Activated T-cell treated with anti-CD3 and anti-CD28 coated beads, Interleukin-2, amount 50 U/mL, for 24 hours (primary cell): ENCODE measurements at regions not wholly inside any gene's neighbourhood (a gene's known extent, or its start where the extent isn't known, plus 50 kb on each side); places are given as distances from the start of the nearest gene placed in this dataset.

Experiments used
- DNase-seq: peaks from one replicate; pipeline ENCODE4 v3.0.0-alpha.2; 2020
- H3K27ac Mint-ChIP-seq: 2 replicates; pipeline ENCODE4 v1.8.0; 2020; ENCODE audit warnings: mild to moderate bottlenecking, mixed read lengths
- H3K27me3 Mint-ChIP-seq: 2 replicates; pipeline ENCODE4 v1.8.0; 2020; ENCODE audit warnings: mixed read lengths
- H3K36me3 Mint-ChIP-seq: 2 replicates; pipeline ENCODE4 v1.8.0; 2020; ENCODE audit warnings: low read depth, mixed read lengths
- H3K4me1 Mint-ChIP-seq: 2 replicates; pipeline ENCODE4 v1.8.0; 2020; ENCODE audit warnings: low read depth, mixed read lengths
- H3K4me3 Mint-ChIP-seq: 2 replicates; pipeline ENCODE4 v1.8.0; 2020; ENCODE audit warnings: mild to moderate bottlenecking, moderate library complexity, mixed read lengths
- H3K9me3 Mint-ChIP-seq: 2 replicates; pipeline ENCODE4 v1.8.0; 2020; ENCODE audit warnings: mixed read lengths

DNA sequence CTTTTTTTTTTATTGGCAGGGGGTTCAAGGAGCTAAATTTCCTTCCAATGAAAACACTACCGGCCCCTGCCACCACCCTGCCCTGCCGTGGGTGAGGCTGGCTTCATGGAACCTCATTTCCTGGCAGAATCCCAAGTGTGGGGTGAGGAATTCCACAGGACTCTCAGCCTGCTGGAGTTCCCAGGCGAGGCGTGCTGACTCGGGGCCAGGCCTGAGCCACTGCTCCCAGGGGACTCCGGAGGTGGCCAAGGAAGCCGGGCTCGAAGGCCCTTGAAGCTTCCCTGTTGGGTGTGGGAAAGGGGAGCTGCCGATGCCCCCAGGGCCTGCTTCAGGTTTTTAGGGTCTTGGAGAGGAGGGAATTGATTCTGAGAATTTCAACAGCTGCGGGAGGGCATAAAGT lies 95.3 kb upstream of the ACTRT2 start:
- peaks cover 6% of the 10 kb centered on the region for H3K4me1 Mint-ChIP-seq
- no peak overlapping the region for H3K27ac Mint-ChIP-seq
- no peaks in the 10 kb centered on the region for H3K9me3 Mint-ChIP-seq

GRCh38 chr1:2926447-2927055 lies 94.7 kb upstream of the ACTRT2 start:
- no peak for DNase-seq
- Mint-ChIP-seq H3K36me3 (no peaks in the 10 kb centered on the region), H3K27ac (no peak overlapping the region), H3K9me3 (no peaks in the 10 kb centered on the region), H3K27me3 (peaks cover 7% of the 10 kb centered on the region), H3K4me3 (no peak overlapping the region), H3K4me1 (peaks cover 6% of the 10 kb centered on the region)

More for the DNA sequence above, 95.3 kb upstream of the ACTRT2 start:
- H3K36me3 Mint-ChIP-seq = no peaks in the 10 kb centered on the region
- H3K4me3 Mint-ChIP-seq = no peak overlapping the region
- DNase-seq = no peak
- H3K27me3 Mint-ChIP-seq = peaks cover 7% of the 10 kb centered on the region

DNA sequence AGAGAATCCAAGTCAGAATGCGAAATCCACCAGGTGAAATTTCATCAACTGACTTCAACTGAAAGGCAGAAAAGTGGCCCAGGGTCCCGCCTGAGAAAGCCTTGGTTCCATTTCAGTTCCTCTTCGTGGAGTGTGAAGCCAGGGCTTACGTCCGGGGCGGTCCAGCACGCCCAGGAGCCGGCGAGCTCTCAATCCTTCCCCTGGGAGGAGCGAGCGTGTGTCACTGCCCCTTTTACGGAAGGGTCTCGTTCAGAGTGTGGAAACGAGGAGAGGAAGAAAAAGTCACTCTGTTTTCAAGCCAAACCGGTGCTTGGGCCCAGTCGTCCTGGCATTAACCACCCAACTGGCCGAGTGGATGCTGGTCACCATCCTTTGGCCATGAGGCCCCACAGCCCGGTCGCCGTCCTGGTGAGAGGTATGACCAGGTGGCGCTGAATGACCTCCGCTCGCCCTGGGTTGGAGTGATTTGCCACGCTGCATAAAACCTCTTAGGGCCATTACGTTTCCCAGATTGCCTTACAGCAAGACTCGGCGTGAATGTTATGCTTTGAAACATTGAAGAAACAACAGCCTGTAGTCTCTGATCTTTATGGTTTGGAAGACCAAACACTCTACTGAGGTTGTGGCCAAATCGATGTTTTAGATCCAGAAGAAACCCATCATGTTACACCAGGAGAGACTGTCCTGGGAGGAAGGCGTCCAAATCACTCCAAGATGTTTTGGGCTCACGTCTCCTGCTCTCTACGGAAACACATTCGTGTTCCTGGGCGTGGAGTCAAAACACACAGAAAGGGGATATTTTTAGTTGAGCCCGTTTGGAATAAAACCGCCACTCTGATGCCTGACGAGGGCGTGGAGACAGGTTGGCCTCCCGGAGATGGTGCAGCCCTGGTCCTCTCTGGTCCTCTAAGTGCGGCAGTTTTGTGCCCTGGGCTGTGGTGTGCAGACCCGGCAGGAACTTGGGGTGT lies 93.6 kb upstream of the ACTRT2 start:
- no peak overlapping the region for H3K4me3 Mint-ChIP-seq
- DNase-seq = no peak
- H3K27me3 Mint-ChIP-seq = peaks cover 7% of the 10 kb centered on the region
- H3K36me3 Mint-ChIP-seq = no peaks in the 10 kb centered on the region
- no peak overlapping the region for H3K27ac Mint-ChIP-seq
- H3K4me1 Mint-ChIP-seq = no peaks in the 10 kb centered on the region
- H3K9me3 Mint-ChIP-seq = no peaks in the 10 kb centered on the region

DNA sequence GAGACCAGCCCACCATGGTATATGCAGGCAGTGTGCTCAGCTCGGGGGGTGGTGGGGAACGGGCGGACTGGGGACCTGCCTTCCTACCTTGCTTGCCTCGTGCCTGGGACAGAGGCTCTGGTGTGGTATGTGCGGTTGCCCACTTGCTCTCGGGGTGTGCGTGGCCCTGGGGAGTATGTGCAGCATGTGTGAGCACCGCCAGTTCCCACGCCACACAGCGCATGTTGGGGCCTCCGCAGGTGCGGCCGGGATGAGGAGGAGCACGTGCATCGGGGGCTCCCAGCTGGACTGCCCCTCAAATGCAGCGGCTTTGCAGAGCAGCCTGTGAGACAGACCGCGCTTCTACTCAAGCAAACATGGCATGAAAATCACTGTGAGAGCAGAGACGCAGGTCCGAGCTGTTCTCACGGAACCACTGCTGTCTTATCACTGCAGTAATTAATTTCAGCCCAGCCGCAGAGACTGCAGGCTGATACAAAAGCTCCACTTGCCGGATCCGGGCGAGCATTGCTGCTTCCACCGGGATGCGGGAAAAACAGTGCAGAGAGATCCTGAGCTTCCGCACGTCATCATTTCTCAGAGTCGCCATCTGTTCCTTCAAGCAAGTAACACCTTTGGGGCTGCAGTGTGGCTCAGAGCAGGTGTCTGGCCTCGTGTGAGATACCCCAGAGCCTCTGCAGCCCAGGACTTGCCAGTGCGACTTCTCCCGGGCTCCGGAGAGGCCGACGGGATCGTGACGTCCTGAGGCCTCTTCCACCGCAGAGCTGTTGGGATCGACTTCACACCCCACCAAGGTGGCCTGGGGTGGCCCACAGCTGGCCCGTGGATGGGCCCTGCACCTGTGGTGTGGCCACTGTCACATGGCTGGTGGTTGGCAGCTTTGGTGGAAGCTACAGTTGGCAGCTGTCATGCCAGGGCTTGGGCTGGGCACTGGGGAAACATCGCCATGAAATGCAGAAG lies 92.6 kb upstream of the ACTRT2 start:
- H3K36me3 Mint-ChIP-seq = no peaks in the 10 kb centered on the region
- H3K4me1 Mint-ChIP-seq = no peaks in the 10 kb centered on the region
- no peaks in the 10 kb centered on the region for H3K9me3 Mint-ChIP-seq
- no peak overlapping the region for H3K4me3 Mint-ChIP-seq
- H3K27ac Mint-ChIP-seq = no peak overlapping the region
- H3K27me3 Mint-ChIP-seq = peaks cover 6% of the 10 kb centered on the region
- no peak for DNase-seq

- H3K27ac Mint-ChIP-seq = no peak overlapping the region
- H3K36me3 Mint-ChIP-seq = no peaks in the 10 kb centered on the region
- H3K4me1 Mint-ChIP-seq = no peaks in the 10 kb centered on the region
- H3K27me3 Mint-ChIP-seq = peaks cover 4% of the 10 kb centered on the region
- H3K4me3 Mint-ChIP-seq = no peak overlapping the region
- H3K9me3 Mint-ChIP-seq = no peaks in the 10 kb centered on the region
- DNase-seq = no peak
Observed at GRCh38 chr1:2929335-2929734, 91.9 kb upstream of the ACTRT2 start.

- H3K27ac Mint-ChIP-seq = no peak overlapping the region
- no peaks in the 10 kb centered on the region for H3K4me1 Mint-ChIP-seq
- no peak overlapping the region for H3K4me3 Mint-ChIP-seq
- no peaks in the 10 kb centered on the region for H3K9me3 Mint-ChIP-seq
- no peaks in the 10 kb centered on the region for H3K36me3 Mint-ChIP-seq
- H3K27me3 Mint-ChIP-seq = no peaks in the 10 kb centered on the region
- DNase-seq = no peak
Observed at GRCh38 chr1:2930016-2930815, 91.1 kb upstream of the ACTRT2 start.

DNA sequence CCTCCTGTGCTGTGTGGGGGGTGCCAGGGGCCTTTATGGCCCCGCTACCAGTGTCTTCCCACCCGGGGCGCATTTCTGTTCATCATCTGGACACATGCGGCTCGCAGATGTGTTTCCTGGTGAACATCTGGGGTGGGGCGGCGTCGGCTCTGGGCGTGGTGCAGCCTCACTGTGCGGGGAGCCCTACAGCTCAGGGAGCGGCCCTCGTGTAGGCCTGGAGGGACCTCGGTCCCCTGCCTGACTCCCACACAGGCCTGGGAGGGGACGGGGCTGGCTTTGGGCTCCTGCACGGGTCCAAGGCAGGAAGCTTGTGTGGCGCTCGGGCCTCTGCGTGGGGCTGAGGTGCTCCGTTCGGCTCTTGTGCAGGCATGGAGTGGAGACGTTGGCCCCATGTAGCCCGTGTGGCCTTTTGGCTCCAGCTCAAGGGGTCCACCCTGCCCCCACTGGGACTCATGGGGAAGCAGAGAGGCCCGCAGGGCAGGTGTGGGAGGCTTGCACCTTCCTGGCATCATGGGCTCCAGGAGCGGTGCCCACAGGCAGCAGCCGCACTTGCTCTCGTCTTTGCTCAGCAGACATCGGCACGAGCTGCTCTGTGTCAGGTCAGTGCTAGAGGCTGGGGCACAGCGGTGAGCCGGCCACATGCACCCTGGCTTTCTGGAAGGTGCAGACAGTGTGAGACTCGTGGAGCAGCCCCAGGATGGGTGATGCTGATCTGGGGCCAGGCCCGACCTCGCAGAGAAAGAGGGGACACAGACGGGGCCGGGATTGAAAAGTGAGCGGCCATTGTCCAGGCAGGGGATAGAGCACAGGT lies 90.1 kb upstream of the ACTRT2 start:
- Mint-ChIP-seq H3K36me3 (no peaks in the 10 kb centered on the region), H3K27ac (no peak overlapping the region)

GRCh38 chr1:2931724-2932401 lies 89.4 kb upstream of the ACTRT2 start:
- H3K4me3 Mint-ChIP-seq = no peak overlapping the region
- H3K36me3 Mint-ChIP-seq = no peaks in the 10 kb centered on the region
- no peak overlapping the region for H3K27ac Mint-ChIP-seq

More for the DNA sequence above, 90.1 kb upstream of the ACTRT2 start:
- H3K9me3 Mint-ChIP-seq = no peaks in the 10 kb centered on the region
- no peak for DNase-seq
- H3K27me3 Mint-ChIP-seq = no peaks in the 10 kb centered on the region
- H3K4me1 Mint-ChIP-seq = no peaks in the 10 kb centered on the region
- no peak overlapping the region for H3K4me3 Mint-ChIP-seq

DNA sequence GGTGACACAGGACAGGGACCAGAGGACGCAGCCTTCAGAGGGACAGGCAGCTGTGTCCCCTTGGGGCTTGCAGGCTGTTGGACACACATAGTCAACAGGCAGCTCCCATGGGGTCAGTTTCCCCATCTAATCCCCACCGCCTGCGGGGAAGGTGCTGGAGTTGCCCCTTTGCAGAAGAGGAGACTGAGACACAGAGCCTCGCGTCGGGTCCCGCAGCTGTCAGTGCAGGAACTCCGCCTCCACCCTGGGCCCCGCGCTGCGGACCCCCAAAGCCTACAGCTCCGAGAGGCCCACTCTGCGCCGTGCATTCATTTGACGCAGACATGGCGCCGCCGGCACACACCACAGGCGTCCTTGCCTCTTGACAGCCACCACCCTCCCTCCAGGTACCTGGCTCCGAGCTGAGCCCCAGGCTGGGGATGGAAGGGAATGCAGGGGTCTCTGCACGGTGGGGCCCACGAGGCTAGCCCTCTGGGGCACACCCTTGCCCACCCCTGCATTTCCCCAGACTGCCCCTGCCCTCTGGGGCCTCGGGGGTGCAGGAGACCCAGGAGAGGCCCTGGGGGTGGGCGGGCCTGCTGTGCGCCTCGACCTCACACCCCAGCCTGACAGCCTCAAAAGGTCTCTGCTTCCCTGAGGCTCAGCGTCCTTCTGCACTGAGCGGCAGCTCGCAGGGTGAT lies 88.5 kb upstream of the ACTRT2 start:
- no peaks in the 10 kb centered on the region for H3K36me3 Mint-ChIP-seq
- H3K27ac Mint-ChIP-seq = no peak overlapping the region
- H3K4me1 Mint-ChIP-seq = no peaks in the 10 kb centered on the region
- no peak overlapping the region for H3K4me3 Mint-ChIP-seq
- peaks cover under 1% of the 10 kb centered on the region for H3K9me3 Mint-ChIP-seq
- DNase-seq = no peak
- no peaks in the 10 kb centered on the region for H3K27me3 Mint-ChIP-seq

More at GRCh38 chr1:2931724-2932401, 89.4 kb upstream of the ACTRT2 start:
- DNase-seq = no peak
- Mint-ChIP-seq H3K27me3 (no peaks in the 10 kb centered on the region), H3K9me3 (no peaks in the 10 kb centered on the region), H3K4me1 (no peaks in the 10 kb centered on the region)

GRCh38 chr1:2933431-2934155 lies 87.7 kb upstream of the ACTRT2 start:
- H3K36me3 Mint-ChIP-seq = no peaks in the 10 kb centered on the region
- no peak overlapping the region for H3K4me3 Mint-ChIP-seq
- no peaks in the 10 kb centered on the region for H3K27me3 Mint-ChIP-seq
- no peak for DNase-seq
- peaks cover 6% of the 10 kb centered on the region for H3K9me3 Mint-ChIP-seq
- H3K4me1 Mint-ChIP-seq = no peaks in the 10 kb centered on the region
- no peak overlapping the region for H3K27ac Mint-ChIP-seq

DNA sequence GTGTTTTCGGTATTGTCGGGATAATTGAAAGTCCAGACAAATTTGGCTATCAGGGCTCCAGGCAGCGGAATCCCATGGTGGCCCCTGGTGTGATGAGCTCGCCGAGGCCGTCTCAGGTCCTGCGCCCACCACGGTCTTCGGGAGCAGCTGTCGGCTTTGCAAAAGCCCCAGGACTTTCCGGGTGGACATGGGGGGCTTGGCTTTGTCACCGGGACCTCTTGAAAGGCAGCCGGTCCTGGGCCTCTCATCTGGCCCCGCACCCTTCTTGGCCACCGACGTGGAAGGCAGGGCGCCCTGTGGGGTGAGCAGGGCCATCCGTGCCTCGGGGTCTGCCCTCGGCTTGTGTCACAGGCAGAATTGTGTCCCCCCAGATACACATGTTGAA lies 87.1 kb upstream of the ACTRT2 start:
- Mint-ChIP-seq H3K36me3 (no peaks in the 10 kb centered on the region), H3K9me3 (peaks cover 6% of the 10 kb centered on the region), H3K27me3 (no peaks in the 10 kb centered on the region), H3K4me3 (no peak overlapping the region), H3K27ac (no peak overlapping the region), H3K4me1 (no peaks in the 10 kb centered on the region)
- no peak for DNase-seq

GRCh38 chr1:2934642-2935081 lies 86.6 kb upstream of the ACTRT2 start:
- no peaks in the 10 kb centered on the region for H3K27me3 Mint-ChIP-seq
- DNase-seq = no peak
- no peak overlapping the region for H3K4me3 Mint-ChIP-seq
- H3K27ac Mint-ChIP-seq = no peak overlapping the region
- H3K4me1 Mint-ChIP-seq = no peaks in the 10 kb centered on the region
- H3K36me3 Mint-ChIP-seq = no peaks in the 10 kb centered on the region
- H3K9me3 Mint-ChIP-seq = peaks cover 6% of the 10 kb centered on the region
